ENCODE measurements at regions not wholly inside any gene's neighbourhood (a gene's known extent, or its start where the extent isn't known, plus 50 kb on each side); places are given as distances from the start of the nearest gene placed in this dataset.

DNA sequence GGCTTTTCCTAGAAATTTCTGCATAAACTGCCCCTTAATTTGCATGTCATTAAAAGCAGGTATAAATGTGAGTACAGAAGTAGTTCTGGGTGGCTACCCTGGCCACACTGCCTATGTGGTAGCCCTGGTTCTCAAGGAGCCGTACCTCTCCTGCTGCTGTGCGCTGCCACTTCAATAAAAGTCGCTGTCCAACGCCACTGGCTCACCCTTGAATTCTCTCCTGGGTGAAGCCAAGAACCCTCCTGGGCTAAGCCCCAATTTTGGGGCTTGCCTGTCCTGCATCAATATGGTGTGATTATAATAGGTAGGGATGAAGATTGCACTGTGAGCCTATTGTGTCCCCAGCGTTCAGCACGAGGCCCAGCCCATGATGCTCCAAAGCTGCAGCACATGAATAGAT is 65.6 kb upstream of the C1orf174 start:
- no peak for TF ChIP-seq RAD21 (IDR thresholded peaks at IDR 0.05; ENCODE audit: low read depth)
- TF ChIP-seq, protein P1, sequence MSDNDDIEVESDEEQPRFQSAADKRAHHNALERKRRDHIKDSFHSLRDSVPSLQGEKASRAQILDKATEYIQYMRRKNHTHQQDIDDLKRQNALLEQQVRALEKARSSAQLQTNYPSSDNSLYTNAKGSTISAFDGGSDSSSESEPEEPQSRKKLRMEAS (IDR thresholded peaks at IDR 0.05) = no peak
- no peak for TF ChIP-seq EP300 (IDR thresholded peaks at IDR 0.05; ENCODE audit: borderline replicate concordance)
- no peak for TF ChIP-seq FOXM1 (IDR thresholded peaks at IDR 0.05; ENCODE audit: borderline replicate concordance, low read depth)
- TF ChIP-seq, protein P2, sequence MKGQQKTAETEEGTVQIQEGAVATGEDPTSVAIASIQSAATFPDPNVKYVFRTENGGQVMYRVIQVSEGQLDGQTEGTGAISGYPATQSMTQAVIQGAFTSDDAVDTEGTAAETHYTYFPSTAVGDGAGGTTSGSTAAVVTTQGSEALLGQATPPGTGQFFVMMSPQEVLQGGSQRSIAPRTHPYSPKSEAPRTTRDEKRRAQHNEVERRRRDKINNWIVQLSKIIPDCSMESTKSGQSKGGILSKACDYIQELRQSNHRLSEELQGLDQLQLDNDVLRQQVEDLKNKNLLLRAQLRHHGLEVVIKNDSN (IDR thresholded peaks at IDR 0.05) = no peak
- TF ChIP-seq TAF1 (IDR thresholded peaks at IDR 0.05; ENCODE audit: low read depth) = no peak
- TF ChIP-seq ZBTB7A (IDR thresholded peaks at IDR 0.05; ENCODE audit: low read depth) = no peak
- no peak for TF ChIP-seq EGR1 (IDR thresholded peaks at IDR 0.05)

Data from Ishikawa (cell line).